ENCODE measurements at regions not wholly inside any gene's neighbourhood (a gene's known extent, or its start where the extent isn't known, plus 50 kb on each side); places are given as distances from the start of the nearest gene placed in this dataset.

- Histone ChIP-seq H3K79me2 (ENCODE audit: insufficient read depth, low read length) (no peaks in the 10 kb centered on the region), H3K27ac (ENCODE audit: low read depth, low read length) (no peak overlapping the region), H3K27me3 (ENCODE audit: insufficient read depth, low read length) (no peaks in the 10 kb centered on the region), H3K4me3 (ENCODE audit: insufficient read depth, low read depth, low read length) (no peak overlapping the region), H3K4me1 (ENCODE audit: insufficient read depth, low read length) (no peaks in the 10 kb centered on the region), H3K9ac (ENCODE audit: low read length) (no peak overlapping the region), H3K36me3 (ENCODE audit: insufficient read depth, low read length) (no peaks in the 10 kb centered on the region), H2AFZ (ENCODE audit: low read depth, low read length) (no peak overlapping the region), H3K9me3 (ENCODE audit: insufficient read depth, low read depth, low read length) (no peaks in the 10 kb centered on the region), H4K20me1 (ENCODE audit: insufficient read depth, low read length) (no peaks in the 10 kb centered on the region), H3K4me2 (ENCODE audit: low read length) (no peak overlapping the region)
- Mint-ChIP-seq H3K9me3 (ENCODE audit: unreplicated experiment) (no peaks in the 10 kb centered on the region), H3K4me3 (ENCODE audit: unreplicated experiment) (no peak overlapping the region), H3K27ac (ENCODE audit: unreplicated experiment) (no peak overlapping the region), H3K36me3 (ENCODE audit: low read depth, unreplicated experiment) (no peaks in the 10 kb centered on the region), H3K4me1 (ENCODE audit: low read depth, unreplicated experiment) (no peaks in the 10 kb centered on the region), H3K27me3 (ENCODE audit: low read depth, unreplicated experiment) (no peaks in the 10 kb centered on the region)
- no peak for TF ChIP-seq EZH2 (IDR thresholded peaks at IDR 0.05; ENCODE audit: insufficient read depth, low read length)
- TF ChIP-seq CTCF (IDR thresholded peaks at IDR 0.05; ENCODE audit: insufficient read depth, low read depth, low read length): no peak
- FAIRE-seq (no peak), DNase-seq (ENCODE audit: low read depth) (no peak)
Measured at GRCh38 chr16:17024514-17024913, 446.2 kb downstream of the XYLT1 start.

- Histone ChIP-seq H3K9ac (ENCODE audit: low read length) (no peak overlapping the region), H3K4me1 (ENCODE audit: insufficient read depth, low read length) (no peaks in the 10 kb centered on the region), H3K9me3 (ENCODE audit: insufficient read depth, low read depth, low read length) (no peaks in the 10 kb centered on the region), H3K79me2 (ENCODE audit: insufficient read depth, low read length) (no peaks in the 10 kb centered on the region), H2AFZ (ENCODE audit: low read depth, low read length) (no peak overlapping the region), H3K27me3 (ENCODE audit: insufficient read depth, low read length) (no peaks in the 10 kb centered on the region), H3K36me3 (ENCODE audit: insufficient read depth, low read length) (no peaks in the 10 kb centered on the region), H4K20me1 (ENCODE audit: insufficient read depth, low read length) (no peaks in the 10 kb centered on the region), H3K4me2 (ENCODE audit: low read length) (no peak overlapping the region), H3K27ac (ENCODE audit: low read depth, low read length) (no peak overlapping the region), H3K4me3 (ENCODE audit: insufficient read depth, low read depth, low read length) (no peak overlapping the region)
- FAIRE-seq (no peak), DNase-seq (ENCODE audit: low read depth) (no peak)
- no peak overlapping the region for H3K4me3 Mint-ChIP-seq (ENCODE audit: unreplicated experiment)
- H3K27ac Mint-ChIP-seq (ENCODE audit: unreplicated experiment): no peak overlapping the region
- TF ChIP-seq EZH2 (IDR thresholded peaks at IDR 0.05; ENCODE audit: insufficient read depth, low read length): no peak
- TF ChIP-seq CTCF (IDR thresholded peaks at IDR 0.05; ENCODE audit: insufficient read depth, low read depth, low read length): no peak
- no peaks in the 10 kb centered on the region for H3K9me3 Mint-ChIP-seq (ENCODE audit: unreplicated experiment)
- no peaks in the 10 kb centered on the region for H3K27me3 Mint-ChIP-seq (ENCODE audit: low read depth, unreplicated experiment)
- H3K4me1 Mint-ChIP-seq (ENCODE audit: low read depth, unreplicated experiment): no peaks in the 10 kb centered on the region
- no peaks in the 10 kb centered on the region for H3K36me3 Mint-ChIP-seq (ENCODE audit: low read depth, unreplicated experiment)
Measured at GRCh38 chr16:17026600-17027242, 444.0 kb downstream of the XYLT1 start.

GRCh38 chr16:17027488-17028129 is 443.2 kb downstream of the XYLT1 start:
- Histone ChIP-seq H3K36me3 (ENCODE audit: insufficient read depth, low read length) (no peaks in the 10 kb centered on the region), H3K9ac (ENCODE audit: low read length) (no peak overlapping the region), H3K4me2 (ENCODE audit: low read length) (no peak overlapping the region), H4K20me1 (ENCODE audit: insufficient read depth, low read length) (no peaks in the 10 kb centered on the region), H3K27me3 (ENCODE audit: insufficient read depth, low read length) (no peaks in the 10 kb centered on the region), H2AFZ (ENCODE audit: low read depth, low read length) (no peak overlapping the region), H3K4me3 (ENCODE audit: insufficient read depth, low read depth, low read length) (no peak overlapping the region), H3K27ac (ENCODE audit: low read depth, low read length) (no peak overlapping the region), H3K9me3 (ENCODE audit: insufficient read depth, low read depth, low read length) (no peaks in the 10 kb centered on the region), H3K79me2 (ENCODE audit: insufficient read depth, low read length) (no peaks in the 10 kb centered on the region), H3K4me1 (ENCODE audit: insufficient read depth, low read length) (no peaks in the 10 kb centered on the region)
- no peaks in the 10 kb centered on the region for H3K27me3 Mint-ChIP-seq (ENCODE audit: low read depth, unreplicated experiment)
- no peak overlapping the region for H3K27ac Mint-ChIP-seq (ENCODE audit: unreplicated experiment)
- FAIRE-seq (no peak), DNase-seq (ENCODE audit: low read depth) (no peak)
- no peaks in the 10 kb centered on the region for H3K9me3 Mint-ChIP-seq (ENCODE audit: unreplicated experiment)
- H3K36me3 Mint-ChIP-seq (ENCODE audit: low read depth, unreplicated experiment): no peaks in the 10 kb centered on the region
- no peaks in the 10 kb centered on the region for H3K4me1 Mint-ChIP-seq (ENCODE audit: low read depth, unreplicated experiment)
- H3K4me3 Mint-ChIP-seq (ENCODE audit: unreplicated experiment): no peak overlapping the region
- TF ChIP-seq EZH2 (IDR thresholded peaks at IDR 0.05; ENCODE audit: insufficient read depth, low read length) (no peak), CTCF (IDR thresholded peaks at IDR 0.05; ENCODE audit: insufficient read depth, low read depth, low read length) (no peak)

Measured in astrocyte (in vitro differentiated cells and primary cell).